ENCODE measurements at regions not wholly inside any gene's neighbourhood (a gene's known extent, or its start where the extent isn't known, plus 50 kb on each side); places are given as distances from the start of the nearest gene placed in this dataset.

GRCh38 chr18:54531402-54532065 is 59.5 kb upstream of the DYNAP start:
- no peak overlapping the region for H3K27ac ChIP-seq
- TF ChIP-seq ZFX (IDR thresholded peaks at IDR 0.05; ENCODE audit: borderline replicate concordance) (no peak), CTCF (IDR thresholded peaks at IDR 0.05) (no peak)

GRCh38 chr18:54532222-54532621 is 58.8 kb upstream of the DYNAP start:
- TF ChIP-seq CTCF (IDR thresholded peaks at IDR 0.05): no peak
- TF ChIP-seq ZFX (IDR thresholded peaks at IDR 0.05; ENCODE audit: borderline replicate concordance): no peak
- H3K27ac ChIP-seq: peak overlapping the region; percentile 28

GRCh38 chr18:54532962-54533361 is 58.1 kb upstream of the DYNAP start:
- peak overlapping the region; percentile 28 for H3K27ac ChIP-seq
- no peak for TF ChIP-seq ZFX (IDR thresholded peaks at IDR 0.05; ENCODE audit: borderline replicate concordance)
- no peak for TF ChIP-seq CTCF (IDR thresholded peaks at IDR 0.05)
